ENCODE measurements at regions not wholly inside any gene's neighbourhood (a gene's known extent, or its start where the extent isn't known, plus 50 kb on each side); places are given as distances from the start of the nearest gene placed in this dataset.

GRCh38 chr4:23388699-23389395 is 501.0 kb downstream of the PPARGC1A start:
- no peaks in the 10 kb centered on the region for H3K36me3 Mint-ChIP-seq (ENCODE audit: low read depth)
- no peak overlapping the region for H3K27ac Mint-ChIP-seq
- H3K4me1 Mint-ChIP-seq (ENCODE audit: low read depth) = no peaks in the 10 kb centered on the region
- H3K9me3 Mint-ChIP-seq = no peaks in the 10 kb centered on the region
- H3K27me3 Mint-ChIP-seq = no peaks in the 10 kb centered on the region
- intact Hi-C loops (cut with micrococcal nuclease) = no loop called here
- H3K4me3 Mint-ChIP-seq = no peak overlapping the region

GRCh38 chr4:23388255-23388654 is 501.6 kb downstream of the PPARGC1A start:
- no peak overlapping the region for H3K27ac Mint-ChIP-seq
- H3K9me3 Mint-ChIP-seq = no peaks in the 10 kb centered on the region
- no peaks in the 10 kb centered on the region for H3K36me3 Mint-ChIP-seq (ENCODE audit: low read depth)
- intact Hi-C loops (cut with micrococcal nuclease) = no loop called here
- no peak overlapping the region for H3K4me3 Mint-ChIP-seq
- H3K27me3 Mint-ChIP-seq = no peaks in the 10 kb centered on the region
- H3K4me1 Mint-ChIP-seq (ENCODE audit: low read depth) = no peaks in the 10 kb centered on the region

GRCh38 chr4:23384741-23385140 is 505.1 kb downstream of the PPARGC1A start:
- no peaks in the 10 kb centered on the region for H3K9me3 Mint-ChIP-seq
- no peaks in the 10 kb centered on the region for H3K4me1 Mint-ChIP-seq (ENCODE audit: low read depth)
- no peak overlapping the region for H3K4me3 Mint-ChIP-seq
- no peak overlapping the region for H3K27ac Mint-ChIP-seq
- intact Hi-C loops (cut with micrococcal nuclease) = no loop called here
- no peaks in the 10 kb centered on the region for H3K27me3 Mint-ChIP-seq
- no peaks in the 10 kb centered on the region for H3K36me3 Mint-ChIP-seq (ENCODE audit: low read depth)

- Mint-ChIP-seq H3K27me3 (no peaks in the 10 kb centered on the region), H3K4me3 (no peak overlapping the region), H3K4me1 (ENCODE audit: low read depth) (no peaks in the 10 kb centered on the region), H3K27ac (no peak overlapping the region), H3K36me3 (ENCODE audit: low read depth) (no peaks in the 10 kb centered on the region), H3K9me3 (no peaks in the 10 kb centered on the region)
- intact Hi-C loops (cut with micrococcal nuclease) = no loop called here
Observed at GRCh38 chr4:23382879-23383278, 507.0 kb downstream of the PPARGC1A start.

- no peak overlapping the region for H3K4me3 Mint-ChIP-seq
- no peaks in the 10 kb centered on the region for H3K4me1 Mint-ChIP-seq (ENCODE audit: low read depth)
- intact Hi-C loops (cut with micrococcal nuclease) = no loop called here
- no peaks in the 10 kb centered on the region for H3K27me3 Mint-ChIP-seq
- H3K36me3 Mint-ChIP-seq (ENCODE audit: low read depth) = no peaks in the 10 kb centered on the region
- no peaks in the 10 kb centered on the region for H3K9me3 Mint-ChIP-seq
- no peak overlapping the region for H3K27ac Mint-ChIP-seq
Observed at GRCh38 chr4:23374259-23374658, 515.6 kb downstream of the PPARGC1A start.

GRCh38 chr4:23373261-23373660 is 516.6 kb downstream of the PPARGC1A start:
- Mint-ChIP-seq H3K4me3 (no peak overlapping the region), H3K9me3 (no peaks in the 10 kb centered on the region), H3K4me1 (ENCODE audit: low read depth) (no peaks in the 10 kb centered on the region), H3K27me3 (no peaks in the 10 kb centered on the region), H3K27ac (no peak overlapping the region), H3K36me3 (ENCODE audit: low read depth) (no peaks in the 10 kb centered on the region)
- intact Hi-C loops (cut with micrococcal nuclease) = no loop called here

- Mint-ChIP-seq H3K27ac (no peak overlapping the region), H3K4me3 (no peak overlapping the region), H3K36me3 (ENCODE audit: low read depth) (no peaks in the 10 kb centered on the region), H3K27me3 (no peaks in the 10 kb centered on the region), H3K4me1 (ENCODE audit: low read depth) (no peaks in the 10 kb centered on the region), H3K9me3 (no peaks in the 10 kb centered on the region)
- intact Hi-C loops (cut with micrococcal nuclease) = no loop called here
Observed at GRCh38 chr4:23371533-23371932, 518.3 kb downstream of the PPARGC1A start.

GRCh38 chr4:23369331-23369730 is 520.5 kb downstream of the PPARGC1A start:
- Mint-ChIP-seq H3K4me3 (no peak overlapping the region), H3K27me3 (no peaks in the 10 kb centered on the region), H3K9me3 (no peaks in the 10 kb centered on the region), H3K36me3 (ENCODE audit: low read depth) (no peaks in the 10 kb centered on the region), H3K4me1 (ENCODE audit: low read depth) (no peaks in the 10 kb centered on the region), H3K27ac (no peak overlapping the region)
- intact Hi-C loops (cut with micrococcal nuclease) = no loop called here

- no peaks in the 10 kb centered on the region for H3K36me3 Mint-ChIP-seq (ENCODE audit: low read depth)
- no peaks in the 10 kb centered on the region for H3K4me1 Mint-ChIP-seq (ENCODE audit: low read depth)
- H3K27me3 Mint-ChIP-seq = no peaks in the 10 kb centered on the region
- intact Hi-C loops (cut with micrococcal nuclease) = no loop called here
- no peak overlapping the region for H3K4me3 Mint-ChIP-seq
- H3K9me3 Mint-ChIP-seq = no peaks in the 10 kb centered on the region
- no peak overlapping the region for H3K27ac Mint-ChIP-seq
Observed at GRCh38 chr4:23368081-23368697, 521.7 kb downstream of the PPARGC1A start.

GRCh38 chr4:23366557-23366906 is 523.3 kb downstream of the PPARGC1A start:
- Mint-ChIP-seq H3K4me3 (no peak overlapping the region), H3K4me1 (ENCODE audit: low read depth) (no peaks in the 10 kb centered on the region), H3K27ac (no peak overlapping the region), H3K9me3 (no peaks in the 10 kb centered on the region), H3K27me3 (no peaks in the 10 kb centered on the region), H3K36me3 (ENCODE audit: low read depth) (no peaks in the 10 kb centered on the region)
- intact Hi-C loops (cut with micrococcal nuclease) = no loop called here

GRCh38 chr4:23365871-23366556 is 523.8 kb downstream of the PPARGC1A start:
- no peaks in the 10 kb centered on the region for H3K9me3 Mint-ChIP-seq
- intact Hi-C loops (cut with micrococcal nuclease) = no loop called here
- H3K4me1 Mint-ChIP-seq (ENCODE audit: low read depth) = no peaks in the 10 kb centered on the region
- H3K4me3 Mint-ChIP-seq = no peak overlapping the region
- no peaks in the 10 kb centered on the region for H3K27me3 Mint-ChIP-seq
- H3K27ac Mint-ChIP-seq = no peak overlapping the region
- no peaks in the 10 kb centered on the region for H3K36me3 Mint-ChIP-seq (ENCODE audit: low read depth)

GRCh38 chr4:23365086-23365485 is 524.8 kb downstream of the PPARGC1A start:
- no peak overlapping the region for H3K4me3 Mint-ChIP-seq
- intact Hi-C loops (cut with micrococcal nuclease) = no loop called here
- no peaks in the 10 kb centered on the region for H3K36me3 Mint-ChIP-seq (ENCODE audit: low read depth)
- H3K4me1 Mint-ChIP-seq (ENCODE audit: low read depth) = no peaks in the 10 kb centered on the region
- no peaks in the 10 kb centered on the region for H3K27me3 Mint-ChIP-seq
- H3K27ac Mint-ChIP-seq = no peak overlapping the region
- H3K9me3 Mint-ChIP-seq = no peaks in the 10 kb centered on the region

- H3K4me1 Mint-ChIP-seq (ENCODE audit: low read depth) = no peaks in the 10 kb centered on the region
- H3K27ac Mint-ChIP-seq = no peak overlapping the region
- intact Hi-C loops (cut with micrococcal nuclease) = no loop called here
- H3K27me3 Mint-ChIP-seq = no peaks in the 10 kb centered on the region
- no peaks in the 10 kb centered on the region for H3K9me3 Mint-ChIP-seq
- H3K4me3 Mint-ChIP-seq = no peak overlapping the region
- no peaks in the 10 kb centered on the region for H3K36me3 Mint-ChIP-seq (ENCODE audit: low read depth)
Observed at GRCh38 chr4:23364167-23364566, 525.7 kb downstream of the PPARGC1A start.

GRCh38 chr4:23361453-23361852 is 528.4 kb downstream of the PPARGC1A start:
- intact Hi-C loops (cut with micrococcal nuclease) = no loop called here
- Mint-ChIP-seq H3K27me3 (no peaks in the 10 kb centered on the region), H3K9me3 (no peaks in the 10 kb centered on the region), H3K27ac (no peak overlapping the region), H3K4me1 (ENCODE audit: low read depth) (no peaks in the 10 kb centered on the region), H3K36me3 (ENCODE audit: low read depth) (no peaks in the 10 kb centered on the region), H3K4me3 (no peak overlapping the region)
